ENCODE measurements at regions not wholly inside any gene's neighbourhood (a gene's known extent, or its start where the extent isn't known, plus 50 kb on each side); places are given as distances from the start of the nearest gene placed in this dataset.

DNA sequence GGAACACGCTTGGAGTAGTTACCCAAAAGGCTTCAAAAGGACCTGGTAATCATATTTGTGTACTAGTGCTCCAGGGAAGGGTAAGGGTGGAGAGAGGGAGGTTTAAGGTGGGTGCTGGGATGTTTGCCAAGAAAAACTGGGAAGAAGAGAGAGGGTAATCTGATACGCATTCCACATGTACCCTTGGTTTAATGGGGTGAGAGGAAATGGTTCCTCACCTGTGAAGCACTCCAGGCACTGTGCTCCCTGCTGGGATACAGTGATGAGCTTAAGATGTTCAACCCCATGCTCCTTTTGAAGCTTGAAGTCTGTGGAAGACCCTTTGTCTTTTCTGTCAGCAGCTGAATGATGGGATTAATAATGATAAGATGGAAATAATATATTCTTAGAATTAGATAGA, 98.4 kb downstream of the COX7C start:
- no peak for TF ChIP-seq POLR2AphosphoS5 (IDR thresholded peaks at IDR 0.05; ENCODE audit: low read depth)
- TF ChIP-seq, protein P1, sequence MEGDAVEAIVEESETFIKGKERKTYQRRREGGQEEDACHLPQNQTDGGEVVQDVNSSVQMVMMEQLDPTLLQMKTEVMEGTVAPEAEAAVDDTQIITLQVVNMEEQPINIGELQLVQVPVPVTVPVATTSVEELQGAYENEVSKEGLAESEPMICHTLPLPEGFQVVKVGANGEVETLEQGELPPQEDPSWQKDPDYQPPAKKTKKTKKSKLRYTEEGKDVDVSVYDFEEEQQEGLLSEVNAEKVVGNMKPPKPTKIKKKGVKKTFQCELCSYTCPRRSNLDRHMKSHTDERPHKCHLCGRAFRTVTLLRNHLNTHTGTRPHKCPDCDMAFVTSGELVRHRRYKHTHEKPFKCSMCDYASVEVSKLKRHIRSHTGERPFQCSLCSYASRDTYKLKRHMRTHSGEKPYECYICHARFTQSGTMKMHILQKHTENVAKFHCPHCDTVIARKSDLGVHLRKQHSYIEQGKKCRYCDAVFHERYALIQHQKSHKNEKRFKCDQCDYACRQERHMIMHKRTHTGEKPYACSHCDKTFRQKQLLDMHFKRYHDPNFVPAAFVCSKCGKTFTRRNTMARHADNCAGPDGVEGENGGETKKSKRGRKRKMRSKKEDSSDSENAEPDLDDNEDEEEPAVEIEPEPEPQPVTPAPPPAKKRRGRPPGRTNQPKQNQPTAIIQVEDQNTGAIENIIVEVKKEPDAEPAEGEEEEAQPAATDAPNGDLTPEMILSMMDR (IDR thresholded peaks at IDR 0.05; ENCODE audit: insufficient read depth, low read length) = no peak
- TF ChIP-seq GABPA (IDR thresholded peaks at IDR 0.05; ENCODE audit: low read depth) = no peak
- no peak for TF ChIP-seq SPI1 (IDR thresholded peaks at IDR 0.05; ENCODE audit: borderline replicate concordance, low read depth)
- TF ChIP-seq, protein P2, sequence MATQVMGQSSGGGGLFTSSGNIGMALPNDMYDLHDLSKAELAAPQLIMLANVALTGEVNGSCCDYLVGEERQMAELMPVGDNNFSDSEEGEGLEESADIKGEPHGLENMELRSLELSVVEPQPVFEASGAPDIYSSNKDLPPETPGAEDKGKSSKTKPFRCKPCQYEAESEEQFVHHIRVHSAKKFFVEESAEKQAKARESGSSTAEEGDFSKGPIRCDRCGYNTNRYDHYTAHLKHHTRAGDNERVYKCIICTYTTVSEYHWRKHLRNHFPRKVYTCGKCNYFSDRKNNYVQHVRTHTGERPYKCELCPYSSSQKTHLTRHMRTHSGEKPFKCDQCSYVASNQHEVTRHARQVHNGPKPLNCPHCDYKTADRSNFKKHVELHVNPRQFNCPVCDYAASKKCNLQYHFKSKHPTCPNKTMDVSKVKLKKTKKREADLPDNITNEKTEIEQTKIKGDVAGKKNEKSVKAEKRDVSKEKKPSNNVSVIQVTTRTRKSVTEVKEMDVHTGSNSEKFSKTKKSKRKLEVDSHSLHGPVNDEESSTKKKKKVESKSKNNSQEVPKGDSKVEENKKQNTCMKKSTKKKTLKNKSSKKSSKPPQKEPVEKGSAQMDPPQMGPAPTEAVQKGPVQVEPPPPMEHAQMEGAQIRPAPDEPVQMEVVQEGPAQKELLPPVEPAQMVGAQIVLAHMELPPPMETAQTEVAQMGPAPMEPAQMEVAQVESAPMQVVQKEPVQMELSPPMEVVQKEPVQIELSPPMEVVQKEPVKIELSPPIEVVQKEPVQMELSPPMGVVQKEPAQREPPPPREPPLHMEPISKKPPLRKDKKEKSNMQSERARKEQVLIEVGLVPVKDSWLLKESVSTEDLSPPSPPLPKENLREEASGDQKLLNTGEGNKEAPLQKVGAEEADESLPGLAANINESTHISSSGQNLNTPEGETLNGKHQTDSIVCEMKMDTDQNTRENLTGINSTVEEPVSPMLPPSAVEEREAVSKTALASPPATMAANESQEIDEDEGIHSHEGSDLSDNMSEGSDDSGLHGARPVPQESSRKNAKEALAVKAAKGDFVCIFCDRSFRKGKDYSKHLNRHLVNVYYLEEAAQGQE (IDR thresholded peaks at IDR 0.05; ENCODE audit: insufficient replicate concordance, low read depth) = no peak

All from HL-60 (cell line).